ENCODE measurements at regions not wholly inside any gene's neighbourhood (a gene's known extent, or its start where the extent isn't known, plus 50 kb on each side); places are given as distances from the start of the nearest gene placed in this dataset.
"Not testable (repeated sequence)": the region's sequence is repeated elsewhere in the genome, so short reads cannot be mapped to it uniquely, and the experiment has no call there.

DNA sequence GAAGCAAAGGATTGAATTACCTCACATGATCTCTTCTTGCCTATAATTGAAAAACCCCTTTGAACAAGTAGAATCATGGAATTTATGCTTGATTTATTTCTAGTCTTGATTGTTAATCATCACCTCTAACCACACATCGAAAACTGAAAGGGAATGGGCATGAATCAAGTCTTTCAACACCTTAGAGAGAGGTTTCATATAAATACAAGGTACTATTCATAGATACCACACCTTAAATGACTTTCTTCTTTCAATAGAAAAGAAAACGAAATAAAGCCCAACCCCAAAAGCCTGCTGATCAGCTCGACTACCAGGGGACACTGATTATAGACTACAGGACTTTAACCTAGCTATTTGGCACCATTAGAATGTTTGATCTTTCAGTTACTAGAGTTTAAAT, 128.6 kb upstream of the PTPRZ1 start:
- DNase-seq = no peak

- DNase-seq = no peak
These were observed 131.1 kb upstream of the PTPRZ1 start for GRCh38 chr7:121741896-121742295.

- no peak for DNase-seq
These were observed 133.5 kb upstream of the PTPRZ1 start for GRCh38 chr7:121739465-121739864.

DNA sequence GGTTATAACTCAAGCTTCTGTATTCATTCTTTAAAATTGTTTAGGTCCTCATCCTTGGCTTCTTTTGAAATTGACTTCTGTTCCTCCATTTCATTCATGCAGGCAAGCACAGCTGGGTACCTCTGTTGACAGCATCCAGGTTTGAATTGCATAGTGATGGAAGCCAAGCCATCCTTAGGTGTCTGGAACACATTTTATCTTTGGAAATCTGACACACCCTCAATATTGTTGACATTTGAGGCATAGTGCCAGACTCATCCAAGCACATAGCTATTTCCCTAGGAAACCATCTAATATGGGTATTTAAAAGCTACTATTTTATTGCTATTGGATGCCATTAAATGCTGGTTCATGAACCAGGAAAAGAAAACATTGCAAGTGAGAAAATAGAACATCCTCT, 142.1 kb upstream of the PTPRZ1 start:
- no peak for DNase-seq

DNA sequence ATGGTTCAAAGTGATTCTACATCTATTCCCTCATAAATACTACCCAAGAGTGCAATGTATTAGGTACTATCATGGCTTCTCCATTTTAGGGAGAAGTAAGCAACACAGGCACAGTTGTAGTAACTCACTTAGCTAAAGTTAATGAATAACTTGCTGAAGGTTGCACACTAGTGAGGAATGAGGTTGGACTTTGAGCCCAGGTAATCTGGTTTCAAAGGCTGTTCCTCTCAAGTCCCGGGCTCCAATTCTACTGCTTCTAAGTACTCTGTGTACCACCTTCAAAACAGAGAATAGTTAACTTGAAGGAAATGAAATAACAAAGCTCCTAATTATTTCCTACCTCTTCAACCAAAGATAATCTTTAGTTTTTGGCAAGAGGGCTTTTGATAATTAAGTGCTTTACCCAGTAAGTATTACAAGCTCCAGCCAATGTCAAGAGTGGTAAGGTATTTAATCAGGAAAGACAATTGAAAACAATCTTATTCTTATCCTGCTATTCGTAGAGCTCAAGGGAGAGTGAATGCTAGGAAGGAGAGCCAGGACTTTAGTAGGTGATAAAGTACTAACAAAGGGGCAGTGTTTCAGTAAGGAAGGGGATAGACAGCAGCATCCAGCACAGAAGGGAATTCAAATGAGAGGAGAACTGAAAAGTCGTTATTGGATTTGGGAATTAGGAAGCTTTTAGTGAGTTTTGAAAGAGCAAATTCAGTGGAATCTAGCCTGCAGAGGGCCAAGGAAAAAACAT, 158.2 kb upstream of the PTPRZ1 start:
- no peak for DNase-seq

GRCh38 chr7:121712961-121713360, 160.0 kb upstream of the PTPRZ1 start:
- DNase-seq = not testable (repeated sequence)

DNA sequence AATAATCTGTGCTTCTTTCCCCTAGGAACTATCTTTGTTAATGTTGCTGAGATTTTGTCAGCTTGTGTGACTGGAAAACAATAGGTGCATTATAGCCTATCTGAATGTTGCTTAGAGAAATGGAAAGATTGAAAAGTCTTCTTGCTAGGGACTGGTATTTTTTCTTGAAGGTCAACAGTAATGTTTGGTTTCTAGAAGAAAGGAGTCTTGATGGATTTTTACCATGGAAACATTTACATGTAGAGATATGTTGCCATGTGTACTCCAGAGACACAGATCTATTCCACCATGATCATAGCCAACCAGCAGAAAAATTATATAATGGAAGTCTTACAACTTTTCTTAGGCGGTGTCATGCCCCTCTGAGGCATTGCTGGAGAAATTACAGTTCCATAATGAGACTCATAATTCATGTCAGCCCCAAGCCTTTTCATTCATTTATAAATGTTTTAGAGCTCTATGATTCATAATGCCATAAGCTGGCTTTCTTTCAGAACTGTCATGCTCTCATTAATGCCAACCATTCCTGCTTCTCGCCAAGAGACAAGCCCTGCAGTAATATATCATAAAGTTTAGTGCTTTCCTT, 175.1 kb upstream of the PTPRZ1 start:
- DNase-seq = no peak

GRCh38 chr7:121696954-121697353, 176.0 kb upstream of the PTPRZ1 start:
- DNase-seq = no peak

DNA sequence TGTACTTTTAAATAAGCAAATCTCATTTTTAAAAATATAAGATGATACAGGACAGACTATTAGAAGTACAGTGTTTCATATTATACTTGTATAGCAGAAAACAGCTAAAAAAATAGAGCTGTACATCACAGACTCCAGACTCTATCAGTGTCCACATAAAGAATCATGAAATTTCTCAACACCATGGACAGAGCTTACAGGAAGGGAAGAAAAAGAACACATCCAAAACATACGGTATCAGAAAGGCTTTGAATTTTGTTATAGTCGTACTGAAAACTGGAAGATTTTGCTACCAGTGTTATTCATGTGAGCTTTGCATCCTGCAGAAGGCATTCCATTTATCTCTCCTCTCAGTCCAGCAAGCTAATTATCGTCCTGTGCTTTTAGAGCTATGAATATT, 183.2 kb upstream of the PTPRZ1 start:
- DNase-seq = no peak

GRCh38 chr7:121681700-121682099, 191.3 kb upstream of the PTPRZ1 start:
- no peak for DNase-seq

- no peak for DNase-seq
These were observed 196.8 kb upstream of the PTPRZ1 start for GRCh38 chr7:121676168-121676567.

- not testable (repeated sequence) for DNase-seq
These were observed 198.5 kb upstream of the PTPRZ1 start for GRCh38 chr7:121674455-121674854.

DNA sequence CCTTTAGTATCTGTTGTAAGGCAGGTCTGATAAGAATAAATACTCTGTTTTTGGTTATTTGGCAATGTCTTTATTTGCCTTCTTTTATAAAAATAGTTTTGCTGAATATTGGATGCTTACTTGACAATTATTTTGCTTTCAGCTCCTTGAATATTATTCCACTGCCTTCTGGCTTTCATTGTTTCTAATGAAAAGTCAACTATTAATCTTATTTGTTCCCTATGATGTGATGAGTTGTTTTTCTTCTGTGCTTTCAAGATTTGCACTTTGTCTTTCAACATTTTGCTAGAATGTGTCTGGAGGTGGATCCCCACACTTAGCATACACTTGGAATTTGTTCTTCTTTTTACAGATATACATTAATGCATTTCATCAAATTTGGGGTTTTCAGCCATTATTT, 203.8 kb upstream of the PTPRZ1 start:
- no peak for DNase-seq

GRCh38 chr7:121666306-121666705, 206.7 kb upstream of the PTPRZ1 start:
- no peak for DNase-seq

DNA sequence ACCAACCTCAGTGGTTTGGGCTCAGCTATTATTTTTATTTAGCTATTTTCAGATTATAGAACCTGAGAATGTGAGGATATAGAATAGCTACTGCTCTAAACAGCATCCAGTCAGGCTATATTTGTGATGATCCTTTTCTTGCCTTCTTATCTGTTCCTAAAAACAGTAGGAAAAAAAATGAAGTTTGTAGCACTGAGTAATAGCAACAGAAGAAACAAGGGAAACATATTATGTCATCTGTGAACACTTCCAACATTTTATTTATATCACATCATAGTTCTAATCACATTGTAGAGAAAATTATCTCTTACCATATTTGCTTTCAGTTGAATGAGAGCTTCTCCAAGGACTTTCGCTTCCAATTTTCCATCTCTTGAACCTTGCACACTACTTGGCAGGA, 229.6 kb upstream of the PTPRZ1 start:
- DNase-seq = no peak

DNA sequence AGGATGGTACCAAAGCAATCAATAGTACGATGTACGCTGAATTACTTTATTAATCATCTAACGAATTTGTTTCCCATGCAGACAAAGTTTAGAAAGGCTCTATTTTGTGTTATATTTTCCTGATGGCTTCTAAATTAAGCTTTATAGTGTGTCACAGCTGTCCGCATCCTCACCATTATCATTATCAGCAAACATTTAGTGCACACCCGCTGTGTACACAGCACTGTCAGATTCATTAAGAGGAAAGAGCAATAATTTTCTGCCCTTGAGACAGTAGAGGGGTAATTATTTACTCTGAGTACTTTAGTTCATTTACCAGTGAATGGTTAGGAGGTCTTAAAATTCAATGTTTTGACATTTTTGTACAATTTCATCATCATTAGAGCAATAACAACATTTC, 233.3 kb upstream of the PTPRZ1 start:
- no peak for DNase-seq

- no peak for DNase-seq
These were observed 234.7 kb upstream of the PTPRZ1 start for GRCh38 chr7:121638286-121638685.

DNA sequence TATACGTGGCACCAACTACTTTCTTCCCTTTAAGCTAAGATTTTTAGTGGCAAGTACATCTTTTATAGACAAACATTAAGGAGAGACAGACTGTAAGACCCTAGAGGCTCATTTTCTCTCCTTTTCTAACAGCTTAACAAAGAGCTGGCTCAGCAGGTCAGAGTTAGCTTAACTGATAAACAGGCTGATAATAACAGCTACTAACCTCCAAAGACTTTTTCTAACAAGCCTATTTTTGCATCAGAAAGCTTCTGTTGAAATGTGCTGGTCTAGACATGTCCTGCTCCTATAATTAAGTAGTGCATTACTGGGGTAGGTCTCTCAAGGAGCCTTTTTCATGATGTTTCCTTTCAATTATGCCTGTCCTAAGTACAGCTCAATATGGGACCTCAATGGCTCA, 238.2 kb upstream of the FAM3C start:
- DNase-seq = no peak

- no peak for DNase-seq
These were observed 237.1 kb upstream of the FAM3C start for GRCh38 chr7:121633186-121633585.

DNA sequence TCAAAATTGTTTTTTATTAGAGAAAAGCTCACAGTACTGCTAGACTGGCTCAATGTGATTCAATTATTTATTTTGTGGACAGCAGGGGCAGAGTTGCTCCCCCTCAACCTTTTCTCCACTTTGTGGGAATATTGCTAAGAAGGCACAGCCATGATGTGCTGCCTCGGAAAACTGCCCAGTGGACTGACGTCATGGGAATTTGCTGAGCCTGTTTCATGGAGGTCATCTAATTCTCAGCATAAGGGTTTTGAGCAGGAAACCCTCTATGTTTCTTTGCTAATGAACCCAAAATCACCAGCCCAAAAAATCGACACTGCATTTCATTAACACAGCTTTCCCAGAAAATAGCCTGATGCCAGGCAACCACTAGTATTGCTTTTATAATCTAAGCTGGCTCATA, 228.8 kb upstream of the FAM3C start:
- no peak for DNase-seq

- DNase-seq = no peak
These were observed 227.2 kb upstream of the FAM3C start for GRCh38 chr7:121623130-121623872.

GRCh38 chr7:121621937-121622336, 225.8 kb upstream of the FAM3C start:
- no peak for DNase-seq

DNA sequence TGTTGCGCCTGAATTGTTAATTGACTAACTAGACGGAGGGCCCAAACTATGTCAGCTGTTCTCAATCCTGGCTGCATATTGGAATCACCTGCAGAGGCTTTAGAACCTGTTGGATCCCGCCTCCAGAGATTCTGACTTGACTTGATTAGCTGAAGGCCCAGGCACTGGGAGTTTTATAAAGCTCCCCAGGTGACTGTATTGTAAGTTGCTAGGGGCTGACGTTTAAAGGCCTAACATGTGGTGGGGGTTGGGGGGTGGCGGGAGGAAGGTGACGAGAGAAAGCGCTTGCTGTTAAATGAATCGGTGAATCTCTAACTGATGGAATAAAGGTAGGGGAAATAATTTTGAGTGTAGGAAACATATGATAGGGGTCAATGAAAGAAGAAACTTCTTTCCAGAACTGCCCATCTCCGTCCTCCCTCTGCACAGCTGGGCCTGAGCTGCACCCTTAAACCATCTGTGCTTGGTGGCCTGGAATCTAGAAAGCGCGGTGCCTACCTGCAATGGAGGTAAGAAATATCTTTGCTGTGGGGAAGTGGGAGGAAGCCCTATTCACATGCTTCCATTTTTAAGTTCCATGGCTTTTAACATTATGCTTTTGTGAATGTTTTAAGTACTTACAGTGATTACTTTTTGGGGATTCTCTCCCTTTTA, 225.0 kb upstream of the FAM3C start:
- no peak for DNase-seq

DNA sequence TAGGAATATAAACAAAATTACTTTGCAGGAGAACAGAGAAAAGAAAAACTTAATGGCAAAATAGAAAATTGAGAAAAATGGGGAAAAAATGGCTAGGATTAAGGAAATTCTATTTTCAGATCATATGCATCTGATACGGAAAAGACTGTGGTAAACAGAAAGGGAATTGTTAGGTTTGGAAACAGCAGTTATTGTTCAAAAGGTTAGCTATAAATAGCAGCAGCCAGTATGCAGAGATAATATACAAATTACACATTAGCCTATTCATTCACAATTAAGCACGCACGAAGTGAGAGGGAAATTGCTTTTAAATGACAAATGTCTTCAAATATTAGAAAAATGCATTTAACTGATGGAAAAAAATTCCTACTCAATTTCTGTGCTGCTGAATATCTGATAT, 224.1 kb upstream of the FAM3C start:
- no peak for DNase-seq
